Testis (tissue), 2 donors: ENCODE measurements at regions not wholly inside any gene's neighbourhood (a gene's known extent, or its start where the extent isn't known, plus 50 kb on each side); places are given as distances from the start of the nearest gene placed in this dataset.

Source experiments
- CTCF ChIP-seq, 3 experiments: fragments of 450-650 bp in 2 of 3; fragments of 200-600 bp in 1 of 3; sonication (generic) in 1 of 3; IDR thresholded peaks; one replicate each; pipeline ENCODE4 v1.5.1; 2016 to 2019; ENCODE audit warnings: antibody characterized with exemption in 3 of 3, mild to moderate bottlenecking in 2 of 3, moderate library complexity in 1 of 3
- POLR2A ChIP-seq: fragments of 450-650 bp; IDR thresholded peaks from one replicate; pipeline ENCODE4 v1.6.1; 2017; ENCODE audit warnings: antibody characterized with exemption, mild to moderate bottlenecking, moderate library complexity

DNA sequence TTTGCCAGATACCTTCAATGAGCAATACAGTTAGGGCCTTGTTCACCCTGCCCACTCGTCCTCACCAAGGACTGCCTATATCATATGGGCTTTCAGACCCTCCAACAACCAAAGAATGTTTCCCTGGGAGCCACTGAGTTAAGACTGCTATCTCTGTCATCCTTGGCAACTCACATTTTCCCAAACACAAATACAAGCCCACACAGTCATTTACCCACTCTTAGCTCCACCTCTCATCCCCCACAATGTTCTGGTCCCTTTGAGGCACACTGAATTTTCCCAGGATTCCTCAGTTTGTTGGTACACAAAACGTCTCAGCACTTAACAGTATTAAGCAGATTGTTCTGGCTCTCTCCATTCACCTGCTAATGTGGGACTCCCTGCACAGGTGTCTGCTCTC is 204.6 kb downstream of the TLE3 start:
- TF ChIP-seq CTCF (IDR thresholded peaks at IDR 0.05) = no peak
- TF ChIP-seq POLR2A = no peak
